ENCODE measurements at regions not wholly inside any gene's neighbourhood (a gene's known extent, or its start where the extent isn't known, plus 50 kb on each side); places are given as distances from the start of the nearest gene placed in this dataset.

- no peak for TF ChIP-seq POLR2AphosphoS5 (IDR thresholded peaks at IDR 0.05; ENCODE audit: low read depth, low read length)
- TF ChIP-seq SIN3A (IDR thresholded peaks at IDR 0.05; ENCODE audit: borderline replicate concordance, insufficient read depth, low read length), result no peak
- no peak for TF ChIP-seq TAF1 (IDR thresholded peaks at IDR 0.05; ENCODE audit: borderline replicate concordance, insufficient read depth, low read length)
These were observed 106.3 kb upstream of the RIPOR2 start for GRCh38 chr6:25042036-25042521.
